PFSK-1 (cell line): ENCODE measurements at regions not wholly inside any gene's neighbourhood (a gene's known extent, or its start where the extent isn't known, plus 50 kb on each side); places are given as distances from the start of the nearest gene placed in this dataset.

ENCODE experiments used
- FOXP2 ChIP-seq: optimal IDR thresholded peaks from 2 replicates; pipeline ENCODE3; 2011; ENCODE audit warnings: borderline replicate concordance, control low read depth, inconsistent platforms; ENCODE audit not compliant: insufficient read depth; ENCODE audit errors: extremely low read length, extremely low read depth
- POLR2AphosphoS5 ChIP-seq: IDR thresholded peaks from 2 replicates; pipeline ENCODE4 v1.6.1; 2012; ENCODE audit warnings: low read depth, mild to moderate bottlenecking, control low read depth, low read length, moderate library complexity
- SIN3A ChIP-seq: IDR thresholded peaks from 2 replicates; pipeline ENCODE4 v1.6.1; 2012; ENCODE audit warnings: mild to moderate bottlenecking, low read length, moderate library complexity, borderline replicate concordance; ENCODE audit not compliant: insufficient read depth
- TAF1 ChIP-seq: IDR thresholded peaks from 2 replicates; pipeline ENCODE4 v1.6.1; 2012; ENCODE audit warnings: low read length, control low read depth, borderline replicate concordance; ENCODE audit not compliant: insufficient read depth
- TF ChIP-seq, protein P1 (sequence below), 2 experiments: IDR thresholded peaks; 2 replicates each; pipeline versions ENCODE4 v1.6.1 to v1.8.0; 2011 to 2012; ENCODE audit warnings: low read depth in 2 of 2, low read length in 2 of 2, control low read depth in 1 of 2, inconsistent platforms in 1 of 2, mild to moderate bottlenecking in 1 of 2, moderate library complexity in 1 of 2; ENCODE audit not compliant: insufficient read depth in 1 of 2

DNA sequence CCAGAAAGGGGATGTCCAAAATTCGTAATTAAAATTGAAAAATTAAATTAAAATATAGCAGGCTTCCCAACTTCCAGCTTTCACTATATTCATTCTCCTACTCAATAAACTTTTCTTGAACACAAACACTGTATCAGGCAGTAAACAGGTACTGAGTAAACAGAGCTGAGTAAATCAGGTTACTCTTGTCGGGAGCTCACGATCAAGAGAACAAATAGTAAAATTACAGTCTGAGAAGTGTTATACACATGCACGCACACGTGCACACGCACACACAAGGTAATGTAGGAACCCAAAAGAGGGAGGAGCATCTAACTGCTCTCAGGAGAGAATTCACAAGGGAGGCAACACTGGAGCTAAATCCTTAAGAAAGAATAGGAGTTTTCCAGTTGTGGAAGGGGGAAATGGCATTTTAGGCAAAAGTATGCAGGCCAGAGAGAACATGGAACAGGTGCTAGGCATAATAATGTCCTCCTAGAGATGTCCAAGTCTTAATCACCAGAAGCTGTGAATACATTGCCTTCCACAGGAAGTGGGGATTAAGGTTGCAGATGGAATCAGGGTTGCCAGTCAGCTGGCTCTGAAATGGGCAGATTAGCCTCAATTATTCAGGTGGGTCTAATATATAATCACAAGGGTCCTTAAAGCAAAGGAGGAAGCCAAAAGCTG is 598.8 kb upstream of the BRINP1 start:
- no peak for TF ChIP-seq FOXP2
- no peak for TF ChIP-seq TAF1
- no peak for TF ChIP-seq POLR2AphosphoS5
- TF ChIP-seq, protein P1, sequence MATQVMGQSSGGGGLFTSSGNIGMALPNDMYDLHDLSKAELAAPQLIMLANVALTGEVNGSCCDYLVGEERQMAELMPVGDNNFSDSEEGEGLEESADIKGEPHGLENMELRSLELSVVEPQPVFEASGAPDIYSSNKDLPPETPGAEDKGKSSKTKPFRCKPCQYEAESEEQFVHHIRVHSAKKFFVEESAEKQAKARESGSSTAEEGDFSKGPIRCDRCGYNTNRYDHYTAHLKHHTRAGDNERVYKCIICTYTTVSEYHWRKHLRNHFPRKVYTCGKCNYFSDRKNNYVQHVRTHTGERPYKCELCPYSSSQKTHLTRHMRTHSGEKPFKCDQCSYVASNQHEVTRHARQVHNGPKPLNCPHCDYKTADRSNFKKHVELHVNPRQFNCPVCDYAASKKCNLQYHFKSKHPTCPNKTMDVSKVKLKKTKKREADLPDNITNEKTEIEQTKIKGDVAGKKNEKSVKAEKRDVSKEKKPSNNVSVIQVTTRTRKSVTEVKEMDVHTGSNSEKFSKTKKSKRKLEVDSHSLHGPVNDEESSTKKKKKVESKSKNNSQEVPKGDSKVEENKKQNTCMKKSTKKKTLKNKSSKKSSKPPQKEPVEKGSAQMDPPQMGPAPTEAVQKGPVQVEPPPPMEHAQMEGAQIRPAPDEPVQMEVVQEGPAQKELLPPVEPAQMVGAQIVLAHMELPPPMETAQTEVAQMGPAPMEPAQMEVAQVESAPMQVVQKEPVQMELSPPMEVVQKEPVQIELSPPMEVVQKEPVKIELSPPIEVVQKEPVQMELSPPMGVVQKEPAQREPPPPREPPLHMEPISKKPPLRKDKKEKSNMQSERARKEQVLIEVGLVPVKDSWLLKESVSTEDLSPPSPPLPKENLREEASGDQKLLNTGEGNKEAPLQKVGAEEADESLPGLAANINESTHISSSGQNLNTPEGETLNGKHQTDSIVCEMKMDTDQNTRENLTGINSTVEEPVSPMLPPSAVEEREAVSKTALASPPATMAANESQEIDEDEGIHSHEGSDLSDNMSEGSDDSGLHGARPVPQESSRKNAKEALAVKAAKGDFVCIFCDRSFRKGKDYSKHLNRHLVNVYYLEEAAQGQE (IDR thresholded peaks at IDR 0.05; ENCODE audit: insufficient read depth in 1 of 2, low read depth in 2 of 2, low read length in 2 of 2), result no peak
- TF ChIP-seq SIN3A, result no peak

DNA sequence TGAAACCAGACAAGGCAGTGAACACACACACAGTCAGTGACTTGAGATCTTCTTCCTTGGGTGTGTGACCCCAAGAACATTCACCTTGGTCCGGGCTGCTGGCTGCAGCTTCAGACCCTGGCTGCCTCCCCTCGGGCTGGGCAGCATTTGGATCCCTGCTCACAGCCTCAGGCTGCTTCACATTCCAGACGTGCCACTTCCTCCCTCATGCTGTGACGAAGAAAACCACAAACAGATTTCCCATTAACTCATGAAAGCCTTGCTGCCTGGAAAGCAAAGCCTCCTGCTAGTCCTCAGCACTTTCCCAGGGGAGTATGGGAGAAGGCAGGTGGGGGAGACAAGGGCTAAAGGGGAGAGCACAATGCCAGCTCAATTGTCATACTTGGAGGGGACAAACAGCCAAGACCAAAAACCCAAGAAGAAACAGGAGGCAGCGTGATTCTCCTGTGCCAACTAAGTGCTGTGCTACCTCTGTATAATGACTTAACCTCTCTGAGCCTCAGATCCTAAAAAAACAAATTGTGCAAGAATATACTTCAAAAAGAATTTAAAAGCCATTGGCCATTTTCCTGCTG is 594.6 kb upstream of the BRINP1 start:
- TF ChIP-seq TAF1 (no peak), SIN3A (no peak), FOXP2 (no peak), POLR2AphosphoS5 (no peak)
- TF ChIP-seq, protein P1 (IDR thresholded peaks at IDR 0.05; ENCODE audit: insufficient read depth in 1 of 2, low read depth in 2 of 2, low read length in 2 of 2), result no peak

DNA sequence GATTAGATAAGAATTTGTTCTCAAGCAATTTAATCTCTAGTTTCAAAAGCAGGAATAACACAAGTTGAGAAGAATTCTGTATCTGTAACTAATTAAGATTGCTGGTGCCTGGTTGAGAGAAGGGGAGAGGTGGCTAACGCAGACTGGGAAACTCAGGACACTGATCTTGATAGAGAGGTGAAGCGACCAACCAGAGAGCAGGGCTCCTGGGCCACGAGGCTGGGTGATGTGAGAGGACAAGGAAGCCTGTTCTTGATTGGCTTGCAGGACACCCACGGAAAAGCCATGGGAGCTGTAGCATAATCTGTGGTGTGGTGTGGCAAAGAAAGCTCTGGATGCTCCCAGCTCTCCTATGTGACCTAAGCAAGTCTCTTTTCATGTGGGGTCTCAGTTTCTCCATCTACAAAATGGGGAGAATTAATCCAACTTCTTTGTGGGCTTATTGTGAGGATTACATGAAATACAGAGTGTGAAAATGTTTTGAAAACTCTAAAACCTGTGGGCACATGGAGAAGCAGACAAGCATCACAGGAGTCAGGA is 594.1 kb upstream of the BRINP1 start:
- TF ChIP-seq, protein P1 (IDR thresholded peaks at IDR 0.05; ENCODE audit: insufficient read depth in 1 of 2, low read depth in 2 of 2, low read length in 2 of 2), result no peak
- TF ChIP-seq FOXP2 (no peak), POLR2AphosphoS5 (no peak), TAF1 (no peak), SIN3A (no peak)

DNA sequence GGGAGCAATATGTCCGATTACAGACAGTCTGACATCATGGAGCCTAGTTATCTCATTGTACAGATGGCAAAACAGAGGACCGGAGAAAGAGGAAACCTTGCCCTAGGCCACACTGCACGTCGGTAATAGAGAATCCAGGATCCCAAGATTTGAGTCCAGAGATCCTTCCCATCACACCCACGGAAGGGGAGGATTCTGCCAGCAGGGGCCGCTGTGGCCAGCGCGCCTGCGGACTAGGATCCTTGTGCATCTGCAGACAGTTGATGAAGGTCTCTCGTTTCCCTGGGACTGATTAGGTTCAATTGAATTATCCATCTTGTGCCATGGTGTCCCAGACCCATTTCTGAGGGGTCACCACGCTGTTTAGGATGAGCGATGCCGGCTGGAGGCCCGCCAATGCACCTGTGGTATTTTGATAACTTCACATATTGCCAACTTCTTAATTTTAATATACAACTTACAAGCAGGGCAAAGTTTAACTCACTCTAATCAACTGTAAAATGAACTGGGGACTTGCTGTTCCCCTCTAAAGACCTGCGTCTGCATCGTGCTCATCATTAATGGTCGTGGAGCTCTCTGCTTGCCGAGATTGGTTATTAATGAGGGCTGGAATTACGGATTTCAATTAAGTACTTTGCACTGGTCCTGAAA is 592.7 kb upstream of the BRINP1 start:
- TF ChIP-seq TAF1, result no peak
- TF ChIP-seq POLR2AphosphoS5, result no peak
- TF ChIP-seq, protein P1 (IDR thresholded peaks at IDR 0.05; ENCODE audit: insufficient read depth in 1 of 2, low read depth in 2 of 2, low read length in 2 of 2), result no peak
- no peak for TF ChIP-seq SIN3A
- no peak for TF ChIP-seq FOXP2
